ENCODE measurements at regions not wholly inside any gene's neighbourhood (a gene's known extent, or its start where the extent isn't known, plus 50 kb on each side); places are given as distances from the start of the nearest gene placed in this dataset.
A peak's percentile ranks its signal among the peaks of the same experiment; 100 is the strongest.

DNA sequence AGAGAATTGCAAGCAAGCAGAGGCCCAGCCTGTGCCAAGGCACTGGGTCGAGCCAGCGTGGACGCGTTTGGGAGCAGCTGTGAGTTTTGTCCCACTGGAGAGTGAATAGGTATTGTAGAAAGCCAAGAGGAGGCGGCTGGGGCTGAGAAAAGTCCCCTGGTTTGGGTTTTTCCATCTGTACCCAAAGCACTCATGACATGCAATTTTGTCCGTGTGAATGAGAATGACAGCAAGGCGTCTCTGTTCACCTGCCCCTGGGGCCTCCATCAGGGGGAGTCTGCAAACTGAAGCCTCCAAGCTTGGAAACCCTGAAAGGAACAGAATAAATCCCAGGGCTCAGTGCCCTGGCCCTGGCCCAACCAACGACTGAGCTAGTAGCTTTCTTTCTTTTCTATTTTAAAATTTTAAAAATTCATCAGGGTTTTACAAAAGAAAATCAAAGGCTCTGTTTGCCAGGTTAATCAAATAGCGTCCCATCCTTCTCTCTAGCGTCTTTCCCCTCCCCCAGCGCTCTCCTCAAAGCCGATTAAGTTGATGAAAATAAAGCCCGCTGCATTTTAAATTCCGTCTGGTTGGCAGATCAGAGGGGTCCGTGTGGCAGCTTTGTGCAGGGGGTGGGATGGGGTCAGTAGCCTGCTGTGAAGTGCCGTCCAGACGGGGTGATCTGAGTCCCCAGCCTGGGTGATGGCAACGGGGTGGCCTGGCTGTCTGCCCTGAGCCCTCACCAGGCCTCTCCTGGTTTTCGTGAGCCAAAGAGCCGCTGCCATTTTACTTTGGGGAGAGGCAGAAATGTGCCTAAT lies 171.0 kb downstream of the KATNIP start:
- no peak for DNase-seq

DNA sequence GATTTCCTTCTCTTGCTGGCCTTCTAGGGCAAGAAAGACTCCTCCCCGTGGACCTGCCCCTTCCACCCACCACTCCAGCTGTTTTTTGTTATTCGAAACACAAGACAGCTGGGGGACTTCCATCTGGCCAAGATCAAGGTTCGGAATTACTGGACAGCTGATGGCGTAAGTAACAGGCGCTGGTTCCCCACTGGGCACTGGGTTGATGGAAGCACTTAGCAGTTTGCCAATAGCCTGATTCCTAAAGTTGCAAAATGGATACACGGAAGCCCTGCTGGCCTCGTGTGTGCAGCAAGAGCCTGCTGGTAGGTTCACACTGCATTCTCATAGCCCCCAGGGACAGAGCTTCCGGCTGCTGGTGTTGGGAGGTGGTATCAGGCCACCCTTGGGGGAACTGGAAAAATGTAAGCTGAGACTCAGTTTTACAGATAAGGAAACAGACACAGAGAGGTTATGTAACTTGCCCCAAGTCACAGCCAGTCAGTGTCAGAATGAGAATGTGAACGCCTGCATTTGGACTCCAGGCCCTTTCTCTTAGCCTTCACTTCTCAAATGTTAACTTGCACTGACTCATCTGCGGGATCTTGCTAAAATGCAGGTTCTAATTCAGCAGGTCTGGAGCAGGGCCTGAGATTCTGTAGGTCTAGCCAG lies 171.7 kb downstream of the KATNIP start:
- no peak for DNase-seq

GRCh38 chr16:27722207-27722606 lies 172.3 kb downstream of the KATNIP start:
- DNase-seq = no peak

DNA sequence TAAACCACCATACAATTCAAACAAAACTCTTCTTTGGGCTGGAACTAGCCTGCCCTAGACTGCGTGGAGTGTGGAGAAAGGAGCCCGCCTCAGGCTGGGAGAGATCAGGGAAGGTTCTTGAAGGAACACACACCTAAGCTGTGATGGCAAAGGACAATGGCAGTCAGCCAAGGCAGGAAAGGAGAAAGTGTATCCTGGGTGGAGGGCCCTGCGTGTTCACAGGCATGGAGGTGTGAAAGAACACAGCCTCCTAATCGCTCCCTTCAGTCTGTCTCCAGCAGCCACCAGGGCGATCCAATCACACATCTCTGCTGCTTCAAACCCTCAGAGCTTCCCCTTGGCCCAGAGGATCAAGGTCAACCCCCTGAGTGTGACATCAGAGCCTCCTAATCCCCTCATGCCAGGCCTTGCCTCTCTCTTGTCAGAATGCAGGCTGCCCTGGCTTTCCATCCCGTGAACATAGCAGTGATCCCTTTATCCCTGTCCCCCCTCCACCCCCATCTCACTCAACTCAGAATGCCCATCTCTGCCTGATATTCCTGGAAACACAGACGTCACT lies 173.0 kb downstream of the KATNIP start:
- DNase-seq = no peak

DNA sequence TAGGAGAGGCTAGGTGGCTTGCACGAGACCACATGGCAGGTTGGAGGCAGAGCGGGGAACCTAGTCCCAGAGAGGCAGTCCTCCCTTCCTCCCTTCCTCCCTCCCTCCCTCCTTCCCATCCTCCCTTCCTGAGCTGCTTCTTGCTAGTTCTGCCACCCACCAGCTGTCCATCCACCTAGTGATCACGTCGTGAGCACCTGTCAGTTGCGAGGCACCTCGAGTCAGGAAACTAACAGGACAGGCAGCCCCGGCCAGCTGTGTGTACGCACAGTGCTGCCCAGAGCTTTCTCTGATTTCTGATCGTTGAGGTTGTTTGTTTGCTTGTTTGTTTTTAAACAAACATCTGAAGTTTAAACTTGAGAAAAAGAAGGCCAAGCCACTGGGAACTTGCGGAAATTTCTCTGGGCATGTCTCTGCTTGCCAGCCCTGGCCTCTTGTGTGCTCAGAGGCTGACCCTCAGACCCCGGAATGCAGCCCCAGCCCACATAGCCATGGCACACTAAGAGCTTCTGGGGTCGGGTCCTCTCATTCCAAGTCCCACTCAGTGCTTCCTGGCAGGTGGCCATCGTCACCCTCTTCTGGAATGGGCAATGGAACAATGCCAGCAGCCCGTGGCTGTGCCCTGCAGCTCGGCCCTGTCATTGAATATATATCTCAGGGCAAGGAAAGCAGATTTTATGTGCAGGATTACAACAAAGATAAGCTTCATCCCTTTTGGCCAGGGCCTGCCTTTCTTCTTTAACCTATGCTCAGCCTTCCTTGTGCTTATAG lies 174.0 kb downstream of the KATNIP start:
- peak; percentile 5 for DNase-seq

GRCh38 chr16:27724482-27725235 lies 174.7 kb downstream of the KATNIP start:
- DNase-seq = no peak

DNA sequence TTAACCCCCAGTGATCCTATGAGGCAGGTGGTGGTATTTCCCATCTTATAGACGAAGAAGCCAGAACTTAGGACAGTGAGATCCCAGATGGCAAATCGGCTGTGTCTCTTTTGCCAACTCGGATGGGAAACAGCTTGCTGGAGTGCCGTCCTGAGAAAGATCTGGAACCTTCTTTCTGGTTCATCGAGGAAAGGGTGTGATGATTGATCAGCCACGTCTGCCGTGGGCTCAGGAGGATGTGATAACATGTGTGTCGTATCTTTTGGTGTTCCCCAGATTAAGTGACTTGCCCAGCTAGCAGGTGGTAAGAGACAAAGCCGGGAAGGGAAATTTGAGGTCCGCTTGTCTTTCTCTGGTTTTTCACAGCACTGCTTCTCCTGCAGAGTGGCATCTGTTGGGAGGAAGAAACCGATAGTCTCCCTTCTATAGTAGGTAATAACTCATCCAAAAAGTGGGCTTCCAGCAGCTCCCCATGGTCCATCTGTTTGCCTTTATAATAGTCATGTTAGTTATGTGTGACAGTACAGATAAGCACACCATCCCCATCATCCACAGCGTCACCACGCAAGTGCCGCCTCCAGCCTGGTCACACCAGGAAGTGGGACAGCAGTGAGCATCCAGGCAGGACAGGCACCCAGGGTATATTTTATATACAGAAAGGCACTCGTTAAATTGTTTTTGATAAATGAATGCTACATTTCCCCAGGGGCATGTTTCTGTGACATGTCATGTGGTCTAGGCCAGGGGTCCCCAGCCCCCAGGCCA lies 175.5 kb downstream of the KATNIP start:
- no peak for DNase-seq

- no peak for DNase-seq
Measured at GRCh38 chr16:27726621-27727261, 176.8 kb downstream of the KATNIP start.

DNA sequence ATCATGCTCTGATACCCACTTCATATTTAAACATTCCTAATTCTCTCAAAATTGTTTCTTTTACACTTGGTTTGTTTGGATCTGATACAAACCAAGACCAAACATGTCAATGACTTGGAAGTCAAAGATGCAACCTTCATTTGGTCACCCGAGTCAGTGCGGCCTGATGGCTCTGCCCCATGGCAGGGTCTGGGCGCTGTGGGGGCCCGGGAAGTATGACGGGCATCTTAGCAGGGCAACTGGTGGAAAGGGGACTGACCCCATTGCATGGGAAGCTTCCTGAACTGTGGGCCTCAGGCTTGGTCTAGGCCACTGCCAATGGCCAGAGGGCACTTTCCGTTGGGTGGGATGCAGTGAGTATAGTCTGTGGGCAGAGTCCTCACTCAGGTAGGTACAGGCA lies 178.0 kb downstream of the KATNIP start:
- DNase-seq = no peak

- DNase-seq = no peak
Measured at GRCh38 chr16:27728691-27729090, 178.7 kb downstream of the KATNIP start.

DNA sequence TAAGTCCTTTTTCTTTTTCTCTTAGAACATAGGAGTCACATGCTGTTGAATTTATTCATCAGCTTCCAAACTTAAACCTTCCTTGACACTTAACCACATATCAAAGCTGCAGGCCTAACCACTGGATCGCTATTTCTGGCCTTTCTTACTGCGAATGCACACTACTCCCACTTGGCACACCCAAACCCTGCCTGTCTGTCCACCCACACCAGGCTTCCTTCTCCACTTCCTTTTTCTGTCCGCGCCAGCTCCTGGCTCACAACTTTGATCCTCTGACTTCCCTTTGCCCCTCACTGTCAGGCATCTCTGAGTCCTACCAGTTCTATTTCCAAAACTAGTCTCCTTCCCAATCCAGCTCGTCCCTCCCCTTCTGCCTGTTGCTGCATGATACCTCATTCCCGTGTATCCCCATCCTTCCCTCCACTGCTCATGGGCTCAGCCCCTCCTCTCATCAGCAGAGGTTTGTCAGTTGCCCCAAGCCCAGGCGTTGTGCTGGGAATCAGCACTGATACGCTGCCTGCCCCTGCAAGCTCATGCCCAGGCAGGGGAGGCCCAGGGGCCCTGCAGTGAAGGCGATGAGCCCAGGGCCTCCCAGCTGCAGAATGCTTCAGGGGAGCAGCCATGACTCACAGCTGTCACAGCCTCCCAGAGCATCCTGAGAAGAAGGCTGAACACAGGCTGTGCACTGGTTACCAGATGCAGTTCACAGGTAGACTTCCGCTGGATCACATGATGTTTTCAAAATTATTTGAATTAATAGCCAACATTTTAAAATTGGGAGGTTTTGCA lies 179.8 kb downstream of the KATNIP start:
- peak; percentile 54 for DNase-seq

DNA sequence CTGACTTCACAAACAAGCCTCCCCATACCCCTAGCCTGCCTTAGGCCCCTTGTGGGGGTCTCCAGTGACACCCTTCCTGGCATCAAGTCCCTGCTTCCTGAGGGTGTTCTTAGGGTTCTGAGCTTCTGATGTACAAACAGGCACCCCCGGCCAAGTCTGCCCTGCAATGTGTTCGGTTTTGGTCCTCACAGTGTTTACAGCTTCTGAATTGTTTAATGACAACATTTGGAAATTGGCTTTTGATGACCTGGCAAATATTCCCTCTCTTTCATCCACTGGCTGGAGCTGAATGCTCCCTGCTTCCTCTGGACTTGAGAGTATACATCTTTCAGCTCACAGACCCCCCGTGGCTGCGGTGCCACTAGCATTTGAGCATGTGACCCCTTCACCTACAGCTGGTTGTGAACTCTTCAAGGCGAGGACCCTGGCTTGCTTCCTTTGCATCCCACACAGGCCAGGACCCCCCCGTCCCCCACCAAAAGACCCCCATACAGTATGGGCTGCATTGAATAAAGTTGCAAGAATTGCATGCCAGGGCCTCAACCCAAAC lies 180.8 kb downstream of the KATNIP start:
- no peak for DNase-seq

GRCh38 chr16:27735031-27735430 lies 185.1 kb downstream of the KATNIP start:
- DNase-seq = no peak

GRCh38 chr16:27736431-27736830 lies 186.5 kb downstream of the KATNIP start:
- DNase-seq = no peak

DNA sequence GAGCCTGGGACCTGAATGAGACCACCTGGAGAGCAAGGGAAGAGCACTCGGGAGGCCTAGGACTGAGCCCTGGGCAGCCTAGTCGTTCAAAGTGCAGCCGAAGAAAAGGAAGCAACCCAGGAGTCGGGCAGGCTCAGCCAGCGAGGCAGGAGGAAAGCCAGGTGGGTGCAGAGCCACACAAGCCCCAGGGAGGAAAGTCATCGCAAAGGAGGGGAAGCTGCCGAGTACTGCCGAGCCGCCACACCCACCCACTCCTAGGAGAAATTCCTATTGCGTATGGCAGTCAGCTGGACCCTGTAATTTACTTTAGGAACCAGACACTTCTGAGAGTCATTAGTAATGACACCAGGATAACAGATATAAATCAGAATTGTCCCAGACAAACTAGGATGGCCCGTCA lies 187.6 kb downstream of the KATNIP start:
- no peak for DNase-seq
